LoVo (cell line): ENCODE measurements at regions not wholly inside any gene's neighbourhood (a gene's known extent, or its start where the extent isn't known, plus 50 kb on each side); places are given as distances from the start of the nearest gene placed in this dataset.
"Not testable (repeated sequence)": the region's sequence is repeated elsewhere in the genome, so short reads cannot be mapped to it uniquely, and the experiment has no call there.

ENCODE experiments used
- DNase-seq: peaks from one replicate; pipeline ENCODE4 v3.0.0-alpha.2; 2016; ENCODE audit warnings: low spot score

GRCh38 chr9:99485459-99485858 lies 263.4 kb downstream of the SEC61B start:
- DNase-seq = no peak

GRCh38 chr9:99486684-99487083 lies 264.6 kb downstream of the SEC61B start:
- DNase-seq = no peak

GRCh38 chr9:99488131-99489059 lies 266.3 kb downstream of the SEC61B start:
- no peak for DNase-seq

- DNase-seq = no peak
Observed at GRCh38 chr9:99489060-99489413, 267.0 kb downstream of the SEC61B start.

- no peak for DNase-seq
Observed at GRCh38 chr9:99490729-99491128, 268.6 kb downstream of the SEC61B start.

- no peak for DNase-seq
Observed at GRCh38 chr9:99491408-99492158, 269.5 kb downstream of the SEC61B start.

- no peak for DNase-seq
Observed at GRCh38 chr9:99497641-99498040, 275.6 kb downstream of the SEC61B start.

- DNase-seq = not testable (repeated sequence)
Observed at GRCh38 chr9:99498979-99499378, 276.9 kb downstream of the SEC61B start.

- no peak for DNase-seq
Observed at GRCh38 chr9:99505936-99506335, 283.9 kb downstream of the SEC61B start.

- no peak for DNase-seq
Observed at GRCh38 chr9:99506747-99507348, 284.8 kb downstream of the SEC61B start.

GRCh38 chr9:99509065-99509745 lies 287.1 kb downstream of the SEC61B start:
- DNase-seq = no peak

- DNase-seq = no peak
Observed at GRCh38 chr9:99509900-99510535, 287.9 kb downstream of the SEC61B start.

- no peak for DNase-seq
Observed at GRCh38 chr9:99511723-99512122, 289.6 kb downstream of the SEC61B start.

GRCh38 chr9:99513441-99514112 lies 291.5 kb downstream of the SEC61B start:
- DNase-seq = no peak

GRCh38 chr9:99515093-99515492 lies 293.0 kb downstream of the SEC61B start:
- DNase-seq = no peak

GRCh38 chr9:99515895-99516656 lies 294.0 kb downstream of the SEC61B start:
- no peak for DNase-seq

- no peak for DNase-seq
Observed at GRCh38 chr9:99516657-99517049, 294.6 kb downstream of the SEC61B start.

- DNase-seq = no peak
Observed at GRCh38 chr9:99523838-99524237, 297.8 kb upstream of the NR4A3 start.

- DNase-seq = no peak
Observed at GRCh38 chr9:99531313-99531712, 290.4 kb upstream of the NR4A3 start.

- DNase-seq = no peak
Observed at GRCh38 chr9:99533421-99533820, 288.3 kb upstream of the NR4A3 start.
